RWPE1 (cell line): ENCODE measurements at regions not wholly inside any gene's neighbourhood (a gene's known extent, or its start where the extent isn't known, plus 50 kb on each side); places are given as distances from the start of the nearest gene placed in this dataset.

Experiments used
- CTCF ChIA-PET: fragments of 350-600 bp; sonication (Branson Sonifier 250); formaldehyde crosslinking; extraction: SDS; loops from one replicate; lab custom pipeline; 2021; lab: Yijun Ruan, JAX
- POLR2A ChIA-PET: fragments of 400-600 bp; formaldehyde crosslinking; extraction: SDS; loops from one replicate; lab custom pipeline; 2020; ENCODE audit warnings: antibody characterized with exemption; ENCODE audit not compliant: low non-redundant PET; lab: Yijun Ruan, JAX
- DNase-seq: peaks from one replicate; pipeline ENCODE4 v3.0.0; 2012; ENCODE audit warnings: low spot score
- H3K27ac ChIP-seq: fragments of 450-650 bp; 2 replicates; pipeline ENCODE4 v1.5.1; 2017
- TF ChIP-seq, protein P1 (sequence below): fragments of 450-650 bp; conservative IDR thresholded peaks from 2 replicates; pipeline ENCODE4 v1.5.1; 2017; ENCODE audit warnings: low read depth, mild to moderate bottlenecking

DNA sequence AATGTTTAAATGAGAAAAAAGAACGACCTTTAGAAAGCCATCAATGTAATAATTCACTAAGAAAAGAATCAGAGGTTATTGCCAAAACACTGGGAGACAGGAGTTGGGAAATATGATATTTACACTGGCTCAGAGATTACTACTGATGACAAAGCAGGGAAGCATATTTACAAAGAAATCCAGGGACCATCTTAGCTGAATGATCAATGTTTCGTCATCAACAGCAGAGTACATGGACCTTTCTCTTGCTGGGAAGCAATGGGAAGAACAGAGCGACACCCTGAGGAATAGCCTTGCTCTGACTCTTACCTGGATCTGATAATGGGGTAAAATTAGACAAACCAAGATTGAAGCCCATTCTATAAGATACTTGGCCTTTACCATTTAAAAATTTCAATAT lies 1293.5 kb downstream of the XPNPEP1 start:
- ChIA-PET POLR2A (no interaction called here), CTCF (no interaction called here)
- H3K27ac ChIP-seq: no peak overlapping the region
- TF ChIP-seq, protein P1, sequence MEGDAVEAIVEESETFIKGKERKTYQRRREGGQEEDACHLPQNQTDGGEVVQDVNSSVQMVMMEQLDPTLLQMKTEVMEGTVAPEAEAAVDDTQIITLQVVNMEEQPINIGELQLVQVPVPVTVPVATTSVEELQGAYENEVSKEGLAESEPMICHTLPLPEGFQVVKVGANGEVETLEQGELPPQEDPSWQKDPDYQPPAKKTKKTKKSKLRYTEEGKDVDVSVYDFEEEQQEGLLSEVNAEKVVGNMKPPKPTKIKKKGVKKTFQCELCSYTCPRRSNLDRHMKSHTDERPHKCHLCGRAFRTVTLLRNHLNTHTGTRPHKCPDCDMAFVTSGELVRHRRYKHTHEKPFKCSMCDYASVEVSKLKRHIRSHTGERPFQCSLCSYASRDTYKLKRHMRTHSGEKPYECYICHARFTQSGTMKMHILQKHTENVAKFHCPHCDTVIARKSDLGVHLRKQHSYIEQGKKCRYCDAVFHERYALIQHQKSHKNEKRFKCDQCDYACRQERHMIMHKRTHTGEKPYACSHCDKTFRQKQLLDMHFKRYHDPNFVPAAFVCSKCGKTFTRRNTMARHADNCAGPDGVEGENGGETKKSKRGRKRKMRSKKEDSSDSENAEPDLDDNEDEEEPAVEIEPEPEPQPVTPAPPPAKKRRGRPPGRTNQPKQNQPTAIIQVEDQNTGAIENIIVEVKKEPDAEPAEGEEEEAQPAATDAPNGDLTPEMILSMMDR: no peak
- DNase-seq: no peak

DNA sequence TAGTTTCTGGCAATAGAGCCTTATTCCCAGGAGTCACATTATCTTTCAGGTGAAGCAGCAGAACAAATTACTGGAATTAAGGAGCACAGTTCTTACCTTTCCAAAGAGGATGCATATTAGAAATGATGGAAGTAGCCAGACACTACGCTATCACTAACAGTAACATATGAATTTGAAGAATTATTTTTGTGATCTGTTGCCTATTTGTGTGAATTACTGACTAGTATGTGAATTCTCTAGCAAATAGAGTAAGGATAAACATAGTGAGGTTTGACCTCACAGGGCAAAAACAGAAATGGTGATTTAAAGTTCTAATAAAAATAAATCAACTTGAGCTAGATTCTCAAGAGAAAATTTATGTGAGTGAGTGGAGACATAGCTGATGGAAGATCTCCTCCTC lies 1299.3 kb downstream of the XPNPEP1 start:
- TF ChIP-seq, protein P1: no peak
- H3K27ac ChIP-seq: no peak overlapping the region
- no peak for DNase-seq
- ChIA-PET POLR2A (no interaction called here), CTCF (no interaction called here)

GRCh38 chr10:108620821-108621534 lies 1302.3 kb downstream of the XPNPEP1 start:
- no peak for DNase-seq
- no peak overlapping the region for H3K27ac ChIP-seq
- CTCF ChIA-PET: no interaction called here
- TF ChIP-seq, protein P1: no peak
- POLR2A ChIA-PET: no interaction called here

DNA sequence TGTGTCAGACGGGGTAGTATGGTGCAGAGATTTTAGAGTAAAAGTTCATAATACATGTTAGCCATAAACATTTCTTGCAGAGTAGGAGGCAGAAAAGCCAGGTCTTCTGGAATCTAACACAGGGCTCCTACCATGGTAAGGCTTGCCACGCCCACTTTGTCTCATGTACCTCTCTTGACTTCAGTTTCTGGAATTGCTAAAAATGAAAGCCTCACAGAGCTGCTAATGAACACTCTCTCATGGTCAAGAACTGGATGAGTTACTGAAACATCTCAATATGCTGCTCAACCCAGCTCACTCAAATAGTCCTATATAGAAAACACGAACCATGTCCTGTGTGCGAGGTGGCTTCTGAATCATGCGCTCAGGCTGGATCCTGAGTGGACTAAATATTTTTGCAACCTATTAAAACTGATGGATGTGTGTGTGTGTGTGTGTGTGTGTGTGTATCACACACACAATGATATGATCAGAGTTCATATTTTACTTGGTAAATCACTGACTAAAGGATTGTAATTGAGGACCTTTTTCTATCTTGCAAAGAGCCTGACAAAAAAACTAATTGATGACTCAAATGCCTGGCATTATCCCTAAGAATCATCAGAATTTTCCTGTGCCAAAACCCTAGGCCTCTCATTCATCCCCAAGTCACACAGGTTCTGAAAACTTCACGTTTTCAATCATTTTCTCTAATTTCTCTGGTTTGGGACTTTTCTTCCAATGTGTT lies 1306.6 kb downstream of the XPNPEP1 start:
- DNase-seq: no peak
- ChIA-PET CTCF (no interaction called here), POLR2A (no interaction called here)
- no peak overlapping the region for H3K27ac ChIP-seq
- TF ChIP-seq, protein P1: no peak

DNA sequence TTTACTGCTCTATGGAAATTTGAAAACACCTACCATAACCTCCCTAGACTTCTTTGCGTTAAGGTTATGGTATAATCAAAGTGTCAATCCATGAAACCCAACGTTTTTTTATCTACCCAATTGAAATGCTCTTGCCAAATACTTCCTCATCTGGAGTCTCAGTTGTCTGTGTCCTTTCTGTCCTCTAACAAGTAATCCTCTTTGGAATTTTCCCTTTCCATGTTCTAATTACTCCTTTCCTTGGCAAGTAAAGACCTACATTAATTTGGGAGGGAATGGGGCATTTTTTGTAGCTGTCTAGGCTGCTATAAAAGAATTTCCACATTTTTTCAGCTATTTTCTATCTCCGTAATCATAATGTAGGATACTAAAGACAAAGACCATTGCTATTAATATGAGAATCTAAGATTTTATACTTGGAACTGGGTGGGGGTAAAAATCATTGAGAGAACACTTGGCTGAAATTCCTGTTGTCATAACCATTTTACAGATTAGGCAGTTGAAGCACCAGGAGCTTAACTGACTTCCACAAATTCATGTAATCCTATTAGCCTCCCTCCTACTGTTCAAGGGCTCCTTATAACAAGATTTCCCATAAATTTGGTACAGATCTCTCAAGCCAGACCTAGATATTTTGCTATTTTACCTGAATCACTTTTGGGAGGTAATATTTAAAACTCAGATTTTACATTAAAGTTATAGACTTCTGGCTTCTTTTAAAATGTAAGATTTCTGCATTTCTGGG lies 1307.6 kb downstream of the XPNPEP1 start:
- no peak for DNase-seq
- POLR2A ChIA-PET: no interaction called here
- CTCF ChIA-PET: no interaction called here
- no peak overlapping the region for H3K27ac ChIP-seq
- TF ChIP-seq, protein P1: no peak

- CTCF ChIA-PET: interaction anchor here (0.5 to 0.7 kb wide), 2 partner anchors 490 to 1064 kb away, joined by 3 read pairs; no protein-coding TSS in a partner anchor
- no peak overlapping the region for H3K27ac ChIP-seq
- no peak for DNase-seq
- TF ChIP-seq, protein P1: no peak
- POLR2A ChIA-PET: no interaction called here
Measured at GRCh38 chr10:108612485-108612884, 1310.8 kb downstream of the XPNPEP1 start.
